IPS-15b (cell line): ENCODE measurements at regions not wholly inside any gene's neighbourhood (a gene's known extent, or its start where the extent isn't known, plus 50 kb on each side); places are given as distances from the start of the nearest gene placed in this dataset.

Source experiments
- H3K27me3 ChIP-seq: one replicate; pipeline ENCODE4 v1.6.1; 2013; ENCODE audit warnings: low read length; ENCODE audit not compliant: control insufficient read depth, insufficient read depth
- H3K36me3 ChIP-seq: one replicate; pipeline ENCODE4 v1.6.1; 2013; ENCODE audit warnings: low read length; ENCODE audit not compliant: control insufficient read depth, insufficient read depth
- H3K4me1 ChIP-seq: one replicate; pipeline ENCODE4 v1.6.1; 2013; ENCODE audit warnings: mild to moderate bottlenecking, low read length; ENCODE audit not compliant: control insufficient read depth, insufficient read depth
- H3K4me3 ChIP-seq: one replicate; pipeline ENCODE4 v1.5.1; 2013; ENCODE audit warnings: low read depth, low read length
- H3K9ac ChIP-seq: one replicate; pipeline ENCODE4 v1.6.1; 2013; ENCODE audit warnings: low read depth, mild to moderate bottlenecking, low read length
- H3K9me3 ChIP-seq: one replicate; pipeline ENCODE4 v1.6.1; 2013; ENCODE audit warnings: mild to moderate bottlenecking, low read length; ENCODE audit not compliant: control insufficient read depth, insufficient read depth

GRCh38 chrX:455199-455598 lies 68.5 kb upstream of the PPP2R3B start:
- Histone ChIP-seq H3K4me1 (no peaks in the 10 kb centered on the region), H3K27me3 (no peaks in the 10 kb centered on the region), H3K9me3 (no peaks in the 10 kb centered on the region), H3K9ac (no peak overlapping the region), H3K4me3 (no peak overlapping the region), H3K36me3 (no peaks in the 10 kb centered on the region)

GRCh38 chrX:455673-456072 lies 69.0 kb upstream of the PPP2R3B start:
- H3K4me1 ChIP-seq = no peaks in the 10 kb centered on the region
- H3K27me3 ChIP-seq = no peaks in the 10 kb centered on the region
- no peaks in the 10 kb centered on the region for H3K9me3 ChIP-seq
- no peaks in the 10 kb centered on the region for H3K36me3 ChIP-seq
- H3K9ac ChIP-seq = no peak overlapping the region
- H3K4me3 ChIP-seq = no peak overlapping the region

- no peak overlapping the region for H3K4me3 ChIP-seq
- H3K9me3 ChIP-seq = no peaks in the 10 kb centered on the region
- H3K36me3 ChIP-seq = no peaks in the 10 kb centered on the region
- H3K9ac ChIP-seq = no peak overlapping the region
- H3K4me1 ChIP-seq = no peaks in the 10 kb centered on the region
- H3K27me3 ChIP-seq = no peaks in the 10 kb centered on the region
Measured at GRCh38 chrX:456146-456545, 69.4 kb upstream of the PPP2R3B start.

- H3K9me3 ChIP-seq = no peaks in the 10 kb centered on the region
- no peaks in the 10 kb centered on the region for H3K36me3 ChIP-seq
- H3K27me3 ChIP-seq = no peaks in the 10 kb centered on the region
- H3K4me1 ChIP-seq = no peaks in the 10 kb centered on the region
- no peak overlapping the region for H3K9ac ChIP-seq
- no peak overlapping the region for H3K4me3 ChIP-seq
Measured at GRCh38 chrX:456551-457291, 70.0 kb upstream of the PPP2R3B start.

- no peak overlapping the region for H3K4me3 ChIP-seq
- no peaks in the 10 kb centered on the region for H3K4me1 ChIP-seq
- H3K9ac ChIP-seq = no peak overlapping the region
- H3K27me3 ChIP-seq = no peaks in the 10 kb centered on the region
- no peaks in the 10 kb centered on the region for H3K9me3 ChIP-seq
- no peaks in the 10 kb centered on the region for H3K36me3 ChIP-seq
Measured at GRCh38 chrX:457292-457679, 70.6 kb upstream of the PPP2R3B start.

- H3K4me1 ChIP-seq = no peaks in the 10 kb centered on the region
- H3K27me3 ChIP-seq = no peaks in the 10 kb centered on the region
- H3K9ac ChIP-seq = no peak overlapping the region
- H3K4me3 ChIP-seq = no peak overlapping the region
- H3K36me3 ChIP-seq = no peaks in the 10 kb centered on the region
- H3K9me3 ChIP-seq = no peaks in the 10 kb centered on the region
Measured at GRCh38 chrX:458631-459061, 71.9 kb upstream of the PPP2R3B start.

- H3K36me3 ChIP-seq = no peaks in the 10 kb centered on the region
- H3K4me3 ChIP-seq = no peak overlapping the region
- H3K4me1 ChIP-seq = no peaks in the 10 kb centered on the region
- H3K9ac ChIP-seq = no peak overlapping the region
- H3K27me3 ChIP-seq = no peaks in the 10 kb centered on the region
- H3K9me3 ChIP-seq = no peaks in the 10 kb centered on the region
Measured at GRCh38 chrX:459611-460010, 72.9 kb upstream of the PPP2R3B start.

- no peaks in the 10 kb centered on the region for H3K27me3 ChIP-seq
- H3K4me3 ChIP-seq = no peak overlapping the region
Measured at GRCh38 chrX:460116-460515, 73.4 kb upstream of the PPP2R3B start.

GRCh38 chrX:460823-461640 lies 74.3 kb upstream of the PPP2R3B start:
- Histone ChIP-seq H3K9me3 (no peaks in the 10 kb centered on the region), H3K27me3 (no peaks in the 10 kb centered on the region), H3K9ac (no peak overlapping the region), H3K4me1 (no peaks in the 10 kb centered on the region), H3K36me3 (no peaks in the 10 kb centered on the region), H3K4me3 (no peak overlapping the region)

More at GRCh38 chrX:460116-460515, 73.4 kb upstream of the PPP2R3B start:
- H3K9me3 ChIP-seq = no peaks in the 10 kb centered on the region
- H3K4me1 ChIP-seq = no peaks in the 10 kb centered on the region
- no peaks in the 10 kb centered on the region for H3K36me3 ChIP-seq
- no peak overlapping the region for H3K9ac ChIP-seq

- H3K27me3 ChIP-seq = no peaks in the 10 kb centered on the region
Measured at GRCh38 chrX:462853-463252, 76.1 kb upstream of the PPP2R3B start.

GRCh38 chrX:465418-466215 lies 78.9 kb upstream of the PPP2R3B start:
- Histone ChIP-seq H3K36me3 (no peaks in the 10 kb centered on the region), H3K4me1 (no peaks in the 10 kb centered on the region), H3K9me3 (no peaks in the 10 kb centered on the region)

More at GRCh38 chrX:462853-463252, 76.1 kb upstream of the PPP2R3B start:
- H3K9ac ChIP-seq = no peak overlapping the region
- no peaks in the 10 kb centered on the region for H3K9me3 ChIP-seq
- no peaks in the 10 kb centered on the region for H3K36me3 ChIP-seq
- H3K4me3 ChIP-seq = no peak overlapping the region
- H3K4me1 ChIP-seq = no peaks in the 10 kb centered on the region

More at GRCh38 chrX:465418-466215, 78.9 kb upstream of the PPP2R3B start:
- Histone ChIP-seq H3K27me3 (no peaks in the 10 kb centered on the region), H3K9ac (no peak overlapping the region), H3K4me3 (no peak overlapping the region)
